ENCODE measurements at regions not wholly inside any gene's neighbourhood (a gene's known extent, or its start where the extent isn't known, plus 50 kb on each side); places are given as distances from the start of the nearest gene placed in this dataset.

GRCh38 chr12:61647566-61647965 lies 612.6 kb upstream of the USP15 start:
- no peak for TF ChIP-seq CTCF (IDR thresholded peaks at IDR 0.05; ENCODE audit: insufficient read depth, low read depth, low read length)
- DNase-seq (ENCODE audit: low read depth) = no peak

DNA sequence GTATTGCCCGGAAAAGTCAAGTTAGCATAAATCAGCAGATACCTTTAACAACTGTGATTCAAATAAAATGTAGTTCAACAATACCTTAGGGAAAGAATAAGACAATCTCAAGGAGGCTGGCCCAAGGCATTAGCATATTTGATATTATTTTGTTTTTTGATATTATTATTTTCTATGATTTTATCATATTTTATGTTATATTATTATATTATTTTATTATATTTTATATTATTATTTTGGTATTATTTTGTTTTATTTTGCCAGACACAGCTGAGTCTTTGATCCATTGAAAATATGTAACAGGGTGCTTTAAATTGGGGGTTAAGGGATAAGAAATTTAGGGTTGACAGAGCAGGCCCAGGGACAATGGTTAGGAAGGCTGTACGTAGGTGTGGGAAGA lies 607.9 kb upstream of the USP15 start:
- TF ChIP-seq CTCF (IDR thresholded peaks at IDR 0.05; ENCODE audit: insufficient read depth, low read depth, low read length) = no peak
- H3K4me3 ChIP-seq (ENCODE audit: low read depth, low read length) = no peak overlapping the region
- no peak for DNase-seq (ENCODE audit: low read depth)

More at GRCh38 chr12:61647566-61647965, 612.6 kb upstream of the USP15 start:
- no peak overlapping the region for H3K4me3 ChIP-seq (ENCODE audit: low read depth, low read length)

DNA sequence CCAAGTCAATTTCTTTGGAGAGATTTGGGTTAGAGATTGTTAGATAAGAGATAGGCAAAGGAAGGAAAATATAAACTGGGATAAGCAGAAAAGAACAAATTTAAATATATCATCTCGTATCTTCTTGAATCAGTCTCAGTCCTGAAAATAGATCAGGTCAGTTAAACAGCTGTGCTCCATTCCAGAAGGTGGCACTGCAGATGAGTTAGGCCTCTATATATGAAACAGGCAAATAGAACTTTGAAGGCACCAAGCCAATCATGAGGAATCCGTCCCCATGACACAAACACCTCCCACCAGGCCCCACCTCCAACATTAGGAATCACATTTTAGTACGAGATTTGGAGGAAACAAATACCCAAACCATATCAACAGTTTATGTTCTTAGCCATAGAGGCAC lies 605.5 kb upstream of the USP15 start:
- TF ChIP-seq CTCF (IDR thresholded peaks at IDR 0.05; ENCODE audit: insufficient read depth, low read depth, low read length) = peak; percentile 21
- DNase-seq (ENCODE audit: low read depth) = peak; percentile 4
- H3K4me3 ChIP-seq (ENCODE audit: low read depth, low read length) = no peak overlapping the region

- DNase-seq (ENCODE audit: low read depth) = no peak
- TF ChIP-seq CTCF (IDR thresholded peaks at IDR 0.05; ENCODE audit: insufficient read depth, low read depth, low read length) = no peak
- H3K4me3 ChIP-seq (ENCODE audit: low read depth, low read length) = no peak overlapping the region
Measured at GRCh38 chr12:61655241-61655640, 605.0 kb upstream of the USP15 start.

DNA sequence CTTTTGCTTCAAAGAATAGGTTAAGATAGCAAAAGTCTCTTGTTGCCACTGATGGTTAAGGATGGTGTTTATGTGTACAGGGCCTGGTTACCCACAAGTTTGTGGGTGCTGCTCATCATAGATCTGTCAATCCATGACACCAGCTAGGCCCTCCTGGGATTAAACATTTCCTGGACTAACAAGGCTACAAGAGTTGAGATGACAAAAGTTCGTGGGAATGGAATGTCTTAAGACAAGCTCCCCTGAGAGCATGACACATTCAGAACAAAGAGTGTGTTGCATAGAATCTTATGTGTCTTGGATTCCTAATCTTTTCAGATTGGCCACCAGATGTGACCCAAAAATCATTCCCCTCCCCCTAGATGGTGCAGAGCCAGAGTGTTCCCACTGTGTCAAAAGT lies 592.5 kb upstream of the USP15 start:
- no peak for TF ChIP-seq CTCF (IDR thresholded peaks at IDR 0.05; ENCODE audit: insufficient read depth, low read depth, low read length)
- no peak overlapping the region for H3K4me3 ChIP-seq (ENCODE audit: low read depth, low read length)
- peak; percentile 3 for DNase-seq (ENCODE audit: low read depth)

DNA sequence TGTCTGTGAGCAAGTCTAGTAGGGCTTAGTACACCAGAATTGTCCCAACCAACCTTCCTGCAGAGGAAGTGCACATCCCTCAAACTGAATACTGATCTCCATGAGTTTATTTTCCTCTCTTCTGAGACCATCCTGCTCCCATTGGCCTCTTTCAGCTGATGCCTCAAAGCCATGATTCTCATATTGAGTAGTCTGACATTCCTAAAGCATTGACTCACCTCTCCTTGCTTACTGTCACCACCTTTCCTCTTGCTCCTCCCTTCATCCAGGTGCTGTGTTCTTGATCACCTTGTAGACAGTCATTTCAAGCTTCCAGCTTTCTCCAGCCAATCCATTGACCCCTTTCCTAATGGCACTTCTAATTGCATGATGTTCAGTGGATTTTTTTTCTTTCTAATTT lies 583.7 kb upstream of the USP15 start:
- no peak for DNase-seq (ENCODE audit: low read depth)
- TF ChIP-seq CTCF (IDR thresholded peaks at IDR 0.05; ENCODE audit: insufficient read depth, low read depth, low read length) = no peak

DNA sequence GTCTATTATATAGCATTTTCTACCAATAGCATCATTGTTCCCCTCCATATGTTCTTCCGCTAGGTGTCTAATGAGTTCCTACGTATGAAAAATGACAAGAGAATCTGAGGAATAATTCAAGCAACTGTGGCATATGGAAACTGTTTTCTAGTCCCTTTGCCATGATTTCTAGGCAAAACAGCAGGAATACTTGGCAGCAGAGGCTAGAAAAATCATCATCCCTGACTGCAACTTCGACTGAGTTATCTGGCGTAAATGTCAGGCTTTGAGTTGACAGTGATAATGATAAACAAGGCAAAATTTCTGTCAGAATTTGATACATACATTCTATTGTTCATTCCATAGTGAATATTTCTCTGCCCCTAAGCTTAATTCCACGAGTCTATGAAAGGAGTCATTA lies 572.8 kb upstream of the USP15 start:
- no peak overlapping the region for H3K4me3 ChIP-seq (ENCODE audit: low read depth, low read length)
- no peak for DNase-seq (ENCODE audit: low read depth)
- no peak for TF ChIP-seq CTCF (IDR thresholded peaks at IDR 0.05; ENCODE audit: insufficient read depth, low read depth, low read length)

More for the DNA sequence above, 583.7 kb upstream of the USP15 start:
- H3K4me3 ChIP-seq (ENCODE audit: low read depth, low read length) = no peak overlapping the region
